WTC11 (cell line): ENCODE measurements at regions not wholly inside any gene's neighbourhood (a gene's known extent, or its start where the extent isn't known, plus 50 kb on each side); places are given as distances from the start of the nearest gene placed in this dataset.

Experiments
- ATAC-seq: fragments of 200-7000 bp; cut with Tn5 transposase; 2 replicates; pipeline ENCODE4 v1.10.0; 2021; ENCODE audit warnings: mild to moderate bottlenecking, moderate library complexity
- CTCF ChIA-PET: fragments of 300-600 bp; sonication (Branson Sonifier 250); formaldehyde crosslinking; loops from one replicate; lab custom pipeline; 2021; ENCODE audit warnings: antibody characterized with exemption; lab: Charles Lee
- POLR2A ChIA-PET: fragments of 350-600 bp; sonication (Branson Sonifier 250); formaldehyde crosslinking; loops from one replicate; lab custom pipeline; 2021; ENCODE audit warnings: antibody characterized with exemption; lab: Charles Lee
- DNase-seq: peaks from one replicate; pipeline ENCODE4 v3.0.0; 2021; ENCODE audit warnings: low spot score
- H3K27ac Mint-ChIP-seq: 2 replicates; pipeline ENCODE4 v1.8.0; 2021; ENCODE audit warnings: mixed read lengths
- H3K27me3 Mint-ChIP-seq: 2 replicates; pipeline ENCODE4 v1.8.0; 2021; ENCODE audit warnings: low read depth, mild to moderate bottlenecking, moderate library complexity, mixed read lengths
- H3K36me3 Mint-ChIP-seq: 2 replicates; pipeline ENCODE4 v1.8.0; 2021; ENCODE audit warnings: mixed read lengths
- H3K4me1 Mint-ChIP-seq: 2 replicates; pipeline ENCODE4 v1.8.0; 2022; ENCODE audit warnings: mixed read lengths
- H3K4me3 Mint-ChIP-seq: 2 replicates; pipeline ENCODE4 v1.8.0; 2021; ENCODE audit warnings: mild to moderate bottlenecking, moderate library complexity, mixed read lengths
- H3K9me3 Mint-ChIP-seq: 2 replicates; pipeline ENCODE4 v1.8.0; 2021; ENCODE audit warnings: mixed read lengths
- AFF4 ChIP-seq: sonication (generic); formaldehyde crosslinking; IDR thresholded peaks from 2 replicates; pipeline ENCODE4 v1.8.1; 2023; ENCODE audit warnings: mild to moderate bottlenecking, missing genetic modification reagents, borderline replicate concordance
- E2F4 ChIP-seq: sonication (generic); formaldehyde crosslinking; IDR thresholded peaks from 2 replicates; pipeline ENCODE4 v1.8.1; 2022; ENCODE audit warnings: low read depth, mild to moderate bottlenecking, moderate library complexity, missing genetic modification reagents, borderline replicate concordance
- GRHL2 ChIP-seq: fragments of 250-450 bp; sonication (Bioruptor Pico); IDR thresholded peaks from 2 replicates; pipeline ENCODE4 v1.8.0; 2022; ENCODE audit warnings: mild to moderate bottlenecking, moderate library complexity; ENCODE audit not compliant: insufficient replicate concordance, severe bottlenecking
- GTF2I ChIP-seq: fragments of 250-450 bp; sonication (Bioruptor Pico); conservative IDR thresholded peaks from 2 replicates; pipeline ENCODE4 v1.4.0; 2021; ENCODE audit warnings: mild to moderate bottlenecking
- HMGA2 ChIP-seq: fragments of 250-450 bp; sonication (Bioruptor Pico); IDR thresholded peaks from 2 replicates; pipeline ENCODE4 v1.4.0; 2021; ENCODE audit warnings: mild to moderate bottlenecking, moderate library complexity
- JAZF1 ChIP-seq: fragments of 250-450 bp; sonication (Bioruptor Pico); IDR thresholded peaks from 2 replicates; pipeline ENCODE4 v1.9.0; 2021; ENCODE audit warnings: moderate library complexity, mild to moderate bottlenecking, inconsistent platforms
- KAT7 ChIP-seq: sonication (generic); formaldehyde crosslinking; IDR thresholded peaks from 2 replicates; pipeline ENCODE4 v1.8.1; 2023; ENCODE audit warnings: missing genetic modification reagents, mild to moderate bottlenecking, borderline replicate concordance
- MYBL2 ChIP-seq: sonication (generic); formaldehyde crosslinking; IDR thresholded peaks from 2 replicates; pipeline ENCODE4 v1.8.1; 2023; ENCODE audit warnings: mild to moderate bottlenecking, moderate library complexity, missing genetic modification reagents
- NR2C2 ChIP-seq: sonication (generic); formaldehyde crosslinking; IDR thresholded peaks from 2 replicates; pipeline ENCODE4 v1.8.0; 2022; ENCODE audit warnings: mild to moderate bottlenecking, missing genetic modification reagents
- PRDM15 ChIP-seq: sonication (generic); formaldehyde crosslinking; IDR thresholded peaks from 2 replicates; pipeline ENCODE4 v1.8.0; 2022; ENCODE audit warnings: missing genetic modification reagents
- ZNF423 ChIP-seq: fragments of 250-450 bp; sonication (Bioruptor Pico); IDR thresholded peaks from 2 replicates; pipeline ENCODE4 v2.1.2; 2022; ENCODE audit warnings: mild to moderate bottlenecking, moderate library complexity
- ZNF425 ChIP-seq: fragments of 250-450 bp; sonication (Bioruptor Pico); conservative IDR thresholded peaks from 2 replicates; pipeline ENCODE4 v1.9.0; 2021; ENCODE audit warnings: mild to moderate bottlenecking
- ZNF512 ChIP-seq: sonication (generic); formaldehyde crosslinking; IDR thresholded peaks from 2 replicates; pipeline ENCODE4 v1.8.1; 2022; ENCODE audit warnings: missing genetic modification reagents, borderline replicate concordance
- TF ChIP-seq, protein P1 (sequence below): sonication (generic); formaldehyde crosslinking; IDR thresholded peaks from 2 replicates; pipeline ENCODE4 v1.8.1; 2023; ENCODE audit warnings: mild to moderate bottlenecking, moderate library complexity, missing genetic modification reagents
- TF ChIP-seq, protein P2 (sequence below): sonication (generic); formaldehyde crosslinking; IDR thresholded peaks from 2 replicates; pipeline ENCODE4 v1.8.1; 2023; ENCODE audit warnings: mild to moderate bottlenecking, missing genetic modification reagents

- H3K4me3 Mint-ChIP-seq: no peak overlapping the region
- H3K4me1 Mint-ChIP-seq: peaks cover 40% of the 10 kb centered on the region
- no peak overlapping the region for H3K27ac Mint-ChIP-seq
- no peak for ATAC-seq
- peaks cover 4% of the 10 kb centered on the region for H3K36me3 Mint-ChIP-seq
- peaks cover 6% of the 10 kb centered on the region; the same call in 1 of the 2 replicates for H3K27me3 Mint-ChIP-seq
- TF ChIP-seq ZNF423 (peak; percentile 87), PRDM15 (CRISPR knock-in tag) (no peak), AFF4 (CRISPR knock-in tag) (no peak), GTF2I (no peak), HMGA2 (no peak)
- no peak for DNase-seq
- ChIA-PET CTCF (interaction anchor here (1.2 kb wide), 1 partner anchor 346 kb away, joined by 3 read pairs; no protein-coding TSS in a partner anchor), POLR2A (no interaction called here)
- H3K9me3 Mint-ChIP-seq: peaks cover 12% of the 10 kb centered on the region
Observed at GRCh38 chr2:7773362-7774360, 856.4 kb downstream of the RNF144A start.

GRCh38 chr2:7774481-7774880 is 857.3 kb downstream of the RNF144A start:
- peaks cover 11% of the 10 kb centered on the region for H3K9me3 Mint-ChIP-seq
- no peak for DNase-seq
- ChIA-PET POLR2A (no interaction called here), CTCF (no interaction called here)
- peaks cover 6% of the 10 kb centered on the region; the same call in 1 of the 2 replicates for H3K27me3 Mint-ChIP-seq
- peaks cover 5% of the 10 kb centered on the region; the same call in 1 of the 2 replicates for H3K36me3 Mint-ChIP-seq
- ATAC-seq: no peak
- no peak overlapping the region for H3K4me3 Mint-ChIP-seq
- H3K4me1 Mint-ChIP-seq: peaks cover 41% of the 10 kb centered on the region
- H3K27ac Mint-ChIP-seq: no peak overlapping the region
- TF ChIP-seq KAT7 (CRISPR knock-in tag): no peak
- TF ChIP-seq ZNF512 (CRISPR knock-in tag): no peak
- TF ChIP-seq, protein P1, sequence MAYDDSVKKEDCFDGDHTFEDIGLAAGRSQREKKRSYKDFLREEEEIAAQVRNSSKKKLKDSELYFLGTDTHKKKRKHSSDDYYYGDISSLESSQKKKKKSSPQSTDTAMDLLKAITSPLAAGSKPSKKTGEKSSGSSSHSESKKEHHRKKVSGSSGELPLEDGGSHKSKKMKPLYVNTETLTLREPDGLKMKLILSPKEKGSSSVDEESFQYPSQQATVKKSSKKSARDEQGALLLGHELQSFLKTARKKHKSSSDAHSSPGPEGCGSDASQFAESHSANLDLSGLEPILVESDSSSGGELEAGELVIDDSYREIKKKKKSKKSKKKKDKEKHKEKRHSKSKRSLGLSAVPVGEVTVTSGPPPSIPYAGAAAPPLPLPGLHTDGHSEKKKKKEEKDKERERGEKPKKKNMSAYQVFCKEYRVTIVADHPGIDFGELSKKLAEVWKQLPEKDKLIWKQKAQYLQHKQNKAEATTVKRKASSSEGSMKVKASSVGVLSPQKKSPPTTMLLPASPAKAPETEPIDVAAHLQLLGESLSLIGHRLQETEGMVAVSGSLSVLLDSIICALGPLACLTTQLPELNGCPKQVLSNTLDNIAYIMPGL: no peak
- TF ChIP-seq, protein P2, sequence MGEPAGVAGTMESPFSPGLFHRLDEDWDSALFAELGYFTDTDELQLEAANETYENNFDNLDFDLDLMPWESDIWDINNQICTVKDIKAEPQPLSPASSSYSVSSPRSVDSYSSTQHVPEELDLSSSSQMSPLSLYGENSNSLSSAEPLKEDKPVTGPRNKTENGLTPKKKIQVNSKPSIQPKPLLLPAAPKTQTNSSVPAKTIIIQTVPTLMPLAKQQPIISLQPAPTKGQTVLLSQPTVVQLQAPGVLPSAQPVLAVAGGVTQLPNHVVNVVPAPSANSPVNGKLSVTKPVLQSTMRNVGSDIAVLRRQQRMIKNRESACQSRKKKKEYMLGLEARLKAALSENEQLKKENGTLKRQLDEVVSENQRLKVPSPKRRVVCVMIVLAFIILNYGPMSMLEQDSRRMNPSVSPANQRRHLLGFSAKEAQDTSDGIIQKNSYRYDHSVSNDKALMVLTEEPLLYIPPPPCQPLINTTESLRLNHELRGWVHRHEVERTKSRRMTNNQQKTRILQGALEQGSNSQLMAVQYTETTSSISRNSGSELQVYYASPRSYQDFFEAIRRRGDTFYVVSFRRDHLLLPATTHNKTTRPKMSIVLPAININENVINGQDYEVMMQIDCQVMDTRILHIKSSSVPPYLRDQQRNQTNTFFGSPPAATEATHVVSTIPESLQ (CRISPR knock-in tag): no peak
- no peak for TF ChIP-seq GRHL2 (CRISPR knock-in tag)
- no peak for TF ChIP-seq E2F4 (CRISPR knock-in tag)
- no peak for TF ChIP-seq NR2C2
- TF ChIP-seq JAZF1 (CRISPR knock-in tag): no peak
- TF ChIP-seq ZNF425: no peak
- TF ChIP-seq MYBL2 (CRISPR knock-in tag): no peak
